OCI-LY7 (cell line): ENCODE measurements at regions not wholly inside any gene's neighbourhood (a gene's known extent, or its start where the extent isn't known, plus 50 kb on each side); places are given as distances from the start of the nearest gene placed in this dataset.

Source experiments
- BruUV-seq: library from RNA; stranded (reverse); fragments of 400-500 nt; replicated peaks from 2 replicates; lab custom pipeline; 2021; lab: Mats Ljungman, UMichigan
- CTCF ChIA-PET: fragments of 300-600 bp; sonication (Branson Sonifier 250); formaldehyde crosslinking; loops from one replicate; lab custom pipeline; 2022; ENCODE audit warnings: antibody characterized with exemption; ENCODE audit not compliant: unreplicated experiment; lab: Charles Lee
- POLR2A ChIA-PET: fragments of 300-600 bp; sonication (Branson Sonifier 250); formaldehyde crosslinking; loops from one replicate; lab custom pipeline; 2022; ENCODE audit warnings: antibody characterized with exemption; lab: Charles Lee
- DNase-seq: peaks from one replicate; pipeline ENCODE4 v3.0.0-alpha.2; 2015; ENCODE audit warnings: low spot score
- H2AFZ ChIP-seq: fragments of 200-600 bp; sonication (generic), shearing (Covaris generic); 2 replicates; pipeline ENCODE4 v1.6.1; 2014; ENCODE audit warnings: mild to moderate bottlenecking, antibody characterized with exemption, low read length, moderate library complexity
- H3K27ac ChIP-seq: fragments of 200-600 bp; sonication (generic); 2 replicates; pipeline ENCODE4 v1.5.1; 2014; ENCODE audit warnings: mixed run types, low read depth, mild to moderate bottlenecking, moderate library complexity, low read length, inconsistent platforms; ENCODE audit not compliant: poor library complexity, severe bottlenecking
- H3K36me3 ChIP-seq: fragments of 200-600 bp; sonication (generic); 2 replicates; pipeline ENCODE4 v1.6.1; 2014; ENCODE audit warnings: mild to moderate bottlenecking, antibody characterized with exemption, low read length, moderate library complexity, mixed read lengths; ENCODE audit not compliant: insufficient read depth
- H3K4me1 ChIP-seq: fragments of 200-600 bp; sonication (generic); 2 replicates; pipeline ENCODE4 v1.5.1; 2014; ENCODE audit warnings: mild to moderate bottlenecking, low read length; ENCODE audit not compliant: insufficient read depth, poor library complexity, severe bottlenecking
- H3K4me2 ChIP-seq: fragments of 200-600 bp; sonication (generic); 2 replicates; pipeline ENCODE4 v1.6.1; 2014; ENCODE audit warnings: mild to moderate bottlenecking, low read length
- H3K4me3 ChIP-seq: fragments of 200-600 bp; sonication (generic); 2 replicates; pipeline ENCODE4 v1.5.1; 2014; ENCODE audit warnings: mild to moderate bottlenecking, low read depth, low read length; ENCODE audit not compliant: poor library complexity, severe bottlenecking
- H3K79me2 ChIP-seq: fragments of 200-600 bp; sonication (generic); 2 replicates; pipeline ENCODE4 v1.6.1; 2016; ENCODE audit warnings: low read depth, mild to moderate bottlenecking, low read length, moderate library complexity, mixed read lengths; ENCODE audit not compliant: insufficient read depth
- H3K9me2 ChIP-seq: fragments of 200-600 bp; sonication (generic); 2 replicates; pipeline ENCODE4 v1.6.1; 2016; ENCODE audit warnings: mild to moderate bottlenecking, low read length, mixed read lengths; ENCODE audit not compliant: insufficient read depth
- H3K9me3 ChIP-seq: fragments of 200-600 bp; sonication (generic); 2 replicates; pipeline ENCODE4 v1.6.1; 2014; ENCODE audit warnings: mild to moderate bottlenecking, mixed run types, low read length, mixed read lengths
- H4K20me1 ChIP-seq: fragments of 200-600 bp; sonication (generic); 2 replicates; pipeline ENCODE4 v1.6.1; 2014; ENCODE audit warnings: mild to moderate bottlenecking, antibody characterized with exemption, low read length, moderate library complexity, mixed read lengths; ENCODE audit not compliant: insufficient read depth
- EZH2phosphoT487 ChIP-seq: fragments of 200-600 bp; sonication (generic); IDR thresholded peaks from 2 replicates; pipeline ENCODE4 v1.6.1; 2018; ENCODE audit warnings: low read depth, borderline replicate concordance, mild to moderate bottlenecking, mixed run types, antibody characterized with exemption, low read length, moderate library complexity, mixed read lengths
- intact Hi-C: fragments of 100-400 bp; cut with micrococcal nuclease; formaldehyde crosslinking; loops from one replicate; pipeline ENCODE4 v1.10.0; 2022; ENCODE audit not compliant: unreplicated experiment
- TF ChIP-seq, protein P1 (sequence below): fragments of 200-600 bp; sonication (generic); conservative IDR thresholded peaks from 2 replicates; pipeline ENCODE4 v1.5.1; 2014; ENCODE audit warnings: mild to moderate bottlenecking, antibody characterized with exemption, low read length, moderate library complexity, mixed read lengths

DNA sequence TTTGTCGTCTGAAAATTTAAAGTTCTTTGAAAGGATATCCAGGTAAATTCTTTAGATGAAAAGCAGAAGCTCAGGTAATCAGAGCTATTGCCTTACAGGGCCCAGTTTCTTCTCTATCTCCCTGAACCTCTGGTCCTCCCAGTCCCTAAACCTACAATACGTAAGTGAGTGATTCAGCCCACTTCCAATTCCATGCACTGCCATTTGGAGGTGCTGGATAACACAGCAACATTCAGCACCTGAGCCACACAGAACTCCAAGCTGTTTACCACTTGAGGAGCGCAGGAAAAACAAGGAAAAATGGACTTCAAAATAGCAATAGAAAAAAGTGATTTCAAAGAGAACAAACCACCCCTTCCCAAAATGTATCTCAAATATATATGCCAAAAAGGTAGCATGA lies 105.0 kb upstream of the DNAJC10 start:
- ChIA-PET POLR2A (interaction anchor here (1.0 kb wide), 1 partner anchor 10 kb away, joined by 3 read pairs; no protein-coding TSS in a partner anchor), CTCF (no interaction called here)
- H3K9me3 ChIP-seq: no peaks in the 10 kb centered on the region
- intact Hi-C loops: no loop called here
- H3K36me3 ChIP-seq: no peaks in the 10 kb centered on the region
- H4K20me1 ChIP-seq: no peaks in the 10 kb centered on the region
- DNase-seq: no peak
- no peaks in the 10 kb centered on the region for H3K79me2 ChIP-seq
- no peaks in the 10 kb centered on the region for H3K9me2 ChIP-seq
- no peak overlapping the region for H3K4me3 ChIP-seq
- no peak overlapping the region for H2AFZ ChIP-seq
- no peaks in the 10 kb centered on the region for H3K4me1 ChIP-seq
- TF ChIP-seq, protein P1, sequence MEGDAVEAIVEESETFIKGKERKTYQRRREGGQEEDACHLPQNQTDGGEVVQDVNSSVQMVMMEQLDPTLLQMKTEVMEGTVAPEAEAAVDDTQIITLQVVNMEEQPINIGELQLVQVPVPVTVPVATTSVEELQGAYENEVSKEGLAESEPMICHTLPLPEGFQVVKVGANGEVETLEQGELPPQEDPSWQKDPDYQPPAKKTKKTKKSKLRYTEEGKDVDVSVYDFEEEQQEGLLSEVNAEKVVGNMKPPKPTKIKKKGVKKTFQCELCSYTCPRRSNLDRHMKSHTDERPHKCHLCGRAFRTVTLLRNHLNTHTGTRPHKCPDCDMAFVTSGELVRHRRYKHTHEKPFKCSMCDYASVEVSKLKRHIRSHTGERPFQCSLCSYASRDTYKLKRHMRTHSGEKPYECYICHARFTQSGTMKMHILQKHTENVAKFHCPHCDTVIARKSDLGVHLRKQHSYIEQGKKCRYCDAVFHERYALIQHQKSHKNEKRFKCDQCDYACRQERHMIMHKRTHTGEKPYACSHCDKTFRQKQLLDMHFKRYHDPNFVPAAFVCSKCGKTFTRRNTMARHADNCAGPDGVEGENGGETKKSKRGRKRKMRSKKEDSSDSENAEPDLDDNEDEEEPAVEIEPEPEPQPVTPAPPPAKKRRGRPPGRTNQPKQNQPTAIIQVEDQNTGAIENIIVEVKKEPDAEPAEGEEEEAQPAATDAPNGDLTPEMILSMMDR: no peak
- no TSS peak for BruUV-seq
- no peak overlapping the region for H3K27ac ChIP-seq
- no peak overlapping the region for H3K4me2 ChIP-seq

DNA sequence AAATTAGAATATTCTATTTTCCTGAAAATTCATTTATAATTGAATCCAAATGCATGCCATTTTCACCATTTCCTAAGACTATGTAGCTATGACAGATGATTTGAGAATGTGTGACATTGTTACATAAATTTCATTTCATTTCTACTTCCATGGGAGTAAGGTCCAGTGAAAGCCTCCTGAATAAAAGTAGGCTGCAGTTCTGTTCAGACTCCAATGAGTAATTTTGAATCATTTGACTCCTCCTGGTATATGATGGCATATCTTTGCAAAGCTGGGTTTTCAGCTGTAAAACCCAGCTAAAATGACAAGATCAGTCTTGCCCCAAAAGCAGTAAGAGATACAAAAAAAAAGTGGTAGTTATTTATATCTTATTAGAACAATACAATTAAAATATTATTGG lies 101.0 kb upstream of the DNAJC10 start:
- no peak for DNase-seq
- POLR2A ChIA-PET: no interaction called here

DNA sequence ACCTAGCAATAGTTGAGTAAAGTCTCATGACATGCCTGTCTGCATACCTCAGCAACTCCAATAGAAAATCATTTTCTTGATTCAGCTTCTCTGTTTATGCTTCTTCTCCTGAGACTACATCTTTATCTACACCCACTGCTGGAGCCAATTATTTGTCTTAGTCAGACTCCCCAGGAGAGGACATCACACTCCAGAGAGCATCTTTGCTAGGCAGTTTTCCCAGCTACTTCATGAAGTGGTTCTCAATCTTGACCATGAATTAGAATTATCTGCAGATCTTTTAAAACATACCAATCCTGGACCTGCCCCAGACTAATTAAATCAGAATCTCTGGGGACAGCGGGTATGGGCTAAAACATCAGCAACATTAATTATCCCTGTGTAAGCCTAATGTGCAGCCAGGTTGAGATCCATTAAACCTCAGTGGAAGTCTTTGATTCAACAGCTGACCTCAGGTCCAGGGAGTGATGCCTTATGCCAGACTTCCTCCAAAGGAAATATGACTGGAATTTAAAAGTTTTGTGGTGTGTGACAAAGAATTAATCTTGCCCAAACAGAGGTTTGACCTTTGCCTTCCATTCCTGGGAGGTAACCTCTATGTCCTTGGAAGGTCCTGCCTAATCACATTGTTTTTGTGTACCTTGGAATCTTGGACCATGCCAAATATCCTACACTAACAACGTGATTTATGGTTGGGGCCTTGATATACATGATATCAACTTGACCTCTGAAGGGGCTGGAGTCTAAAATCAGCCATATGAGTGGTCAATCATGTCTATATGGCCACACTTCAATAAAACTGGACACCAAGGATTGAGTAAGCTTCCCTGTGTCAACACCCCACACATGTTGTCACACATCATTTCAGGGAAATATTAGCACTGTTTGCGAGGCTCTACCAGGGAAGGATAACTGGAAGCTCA lies 99.3 kb upstream of the DNAJC10 start:
- no peaks in the 10 kb centered on the region for H3K9me3 ChIP-seq
- H3K4me3 ChIP-seq: no peak overlapping the region
- ChIA-PET POLR2A (interaction anchor here (0.6 to 1.2 kb wide), 3 partner anchors 9 to 27 kb away, joined by 3 read pairs; no protein-coding TSS in a partner anchor), CTCF (no interaction called here)
- H3K4me2 ChIP-seq: no peak overlapping the region
- H3K79me2 ChIP-seq: no peaks in the 10 kb centered on the region
- H2AFZ ChIP-seq: no peak overlapping the region
- H3K27ac ChIP-seq: no peak overlapping the region
- no peaks in the 10 kb centered on the region for H4K20me1 ChIP-seq
- no peaks in the 10 kb centered on the region for H3K4me1 ChIP-seq
- TF ChIP-seq EZH2phosphoT487: no peak
- TF ChIP-seq, protein P1: no peak
- no peaks in the 10 kb centered on the region for H3K36me3 ChIP-seq
- intact Hi-C loops: no loop called here
- H3K9me2 ChIP-seq: no peaks in the 10 kb centered on the region
- no peak for DNase-seq
- no TSS peak for BruUV-seq

More for the DNA sequence above, 101.0 kb upstream of the DNAJC10 start:
- no peak overlapping the region for H2AFZ ChIP-seq
- no peaks in the 10 kb centered on the region for H4K20me1 ChIP-seq
- H3K36me3 ChIP-seq: no peaks in the 10 kb centered on the region
- H3K9me3 ChIP-seq: no peaks in the 10 kb centered on the region
- no peak overlapping the region for H3K4me2 ChIP-seq
- H3K27ac ChIP-seq: no peak overlapping the region
- intact Hi-C loops: no loop called here
- no peaks in the 10 kb centered on the region for H3K4me1 ChIP-seq
- H3K79me2 ChIP-seq: no peaks in the 10 kb centered on the region
- no peaks in the 10 kb centered on the region for H3K9me2 ChIP-seq
- CTCF ChIA-PET: no interaction called here
- BruUV-seq: no TSS peak
- TF ChIP-seq EZH2phosphoT487: no peak
- TF ChIP-seq, protein P1: no peak
- no peak overlapping the region for H3K4me3 ChIP-seq
